ENCODE measurements at regions not wholly inside any gene's neighbourhood (a gene's known extent, or its start where the extent isn't known, plus 50 kb on each side); places are given as distances from the start of the nearest gene placed in this dataset.

DNA sequence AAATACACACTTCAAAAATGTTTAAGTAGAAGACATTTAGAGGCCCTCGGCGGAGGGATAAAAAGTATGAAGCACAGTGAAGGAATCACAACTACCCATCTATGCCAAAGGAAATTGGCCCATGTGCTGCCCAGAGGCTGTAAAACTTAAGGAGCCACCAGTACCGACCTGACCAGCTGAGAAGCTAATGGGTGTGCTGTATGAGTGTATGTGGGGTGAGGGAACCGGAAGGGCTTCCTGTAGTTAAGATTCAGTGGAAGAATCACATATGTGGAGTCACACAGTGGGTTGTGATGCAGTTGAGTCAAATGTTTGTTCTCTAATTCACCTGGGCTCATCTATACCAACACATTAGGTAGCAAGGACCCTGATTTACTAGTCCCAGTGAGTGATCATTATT is 516.0 kb upstream of the IL12A start:
- DNase-seq: no peak
- Histone ChIP-seq H3K9me3 (peaks cover 0 to 3% (median 0%) of the 10 kb centered on the region in 8 donors), H3K4me1 (no peaks in the 10 kb centered on the region), H3K27me3 (replicated peaks in 1 of 7) (no peaks in the 10 kb centered on the region), H3K36me3 (no peaks in the 10 kb centered on the region), H3K27ac (no peak overlapping the region), H3K4me3 (no peak overlapping the region)
- TF ChIP-seq, protein P1, sequence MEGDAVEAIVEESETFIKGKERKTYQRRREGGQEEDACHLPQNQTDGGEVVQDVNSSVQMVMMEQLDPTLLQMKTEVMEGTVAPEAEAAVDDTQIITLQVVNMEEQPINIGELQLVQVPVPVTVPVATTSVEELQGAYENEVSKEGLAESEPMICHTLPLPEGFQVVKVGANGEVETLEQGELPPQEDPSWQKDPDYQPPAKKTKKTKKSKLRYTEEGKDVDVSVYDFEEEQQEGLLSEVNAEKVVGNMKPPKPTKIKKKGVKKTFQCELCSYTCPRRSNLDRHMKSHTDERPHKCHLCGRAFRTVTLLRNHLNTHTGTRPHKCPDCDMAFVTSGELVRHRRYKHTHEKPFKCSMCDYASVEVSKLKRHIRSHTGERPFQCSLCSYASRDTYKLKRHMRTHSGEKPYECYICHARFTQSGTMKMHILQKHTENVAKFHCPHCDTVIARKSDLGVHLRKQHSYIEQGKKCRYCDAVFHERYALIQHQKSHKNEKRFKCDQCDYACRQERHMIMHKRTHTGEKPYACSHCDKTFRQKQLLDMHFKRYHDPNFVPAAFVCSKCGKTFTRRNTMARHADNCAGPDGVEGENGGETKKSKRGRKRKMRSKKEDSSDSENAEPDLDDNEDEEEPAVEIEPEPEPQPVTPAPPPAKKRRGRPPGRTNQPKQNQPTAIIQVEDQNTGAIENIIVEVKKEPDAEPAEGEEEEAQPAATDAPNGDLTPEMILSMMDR (IDR thresholded peaks at IDR 0.05 in 8 of 11, conservative IDR thresholded peaks at IDR 0.05 in 3 of 11): no peak
- TF ChIP-seq POLR2AphosphoS5 (IDR thresholded peaks at IDR 0.05): no peak
- no peak for TF ChIP-seq POLR2A (IDR thresholded peaks at IDR 0.05)
- 62 to 68% (median 65%) methylated on average over 4 of the region's 4 CpGs for WGBS, 5 donors
- intact Hi-C loops (cut with DNase I; ENCODE audit: low total_unique reads): no loop called here

DNA sequence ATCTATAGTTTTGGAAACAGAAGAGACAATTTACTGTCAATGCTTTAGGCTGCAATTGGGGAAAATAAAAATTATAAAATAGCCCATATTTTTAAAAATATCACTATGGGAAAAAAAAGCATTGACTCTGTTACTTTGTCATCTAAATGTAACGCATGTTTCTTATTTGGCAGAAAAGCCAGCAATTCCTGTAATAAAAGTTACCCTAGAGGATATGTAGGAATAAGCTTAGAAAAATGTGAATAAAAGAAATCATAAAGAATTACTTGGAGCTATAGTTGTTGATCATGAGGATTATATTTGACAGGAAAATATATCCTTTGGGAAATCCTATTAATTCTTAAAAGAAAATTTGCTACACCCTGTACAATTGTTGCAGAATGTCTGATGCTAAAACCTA is 515.4 kb upstream of the IL12A start:
- no peak for DNase-seq
- TF ChIP-seq POLR2A (IDR thresholded peaks at IDR 0.05) (no peak), POLR2AphosphoS5 (IDR thresholded peaks at IDR 0.05) (no peak)
- TF ChIP-seq, protein P1 (IDR thresholded peaks at IDR 0.05 in 8 of 11, conservative IDR thresholded peaks at IDR 0.05 in 3 of 11): no peak
- Histone ChIP-seq H3K27me3 (replicated peaks in 1 of 7) (no peaks in the 10 kb centered on the region), H3K36me3 (no peaks in the 10 kb centered on the region), H3K27ac (no peak overlapping the region), H3K9me3 (peaks cover 0 to 9% (median 3%) of the 10 kb centered on the region in 8 donors), H3K4me1 (no peaks in the 10 kb centered on the region), H3K4me3 (no peak overlapping the region)
- intact Hi-C loops (cut with DNase I; ENCODE audit: low total_unique reads): no loop called here
- WGBS, 5 donors: 77 to 91% (median 88%) methylated on average over 1 of the region's 1 CpG

DNA sequence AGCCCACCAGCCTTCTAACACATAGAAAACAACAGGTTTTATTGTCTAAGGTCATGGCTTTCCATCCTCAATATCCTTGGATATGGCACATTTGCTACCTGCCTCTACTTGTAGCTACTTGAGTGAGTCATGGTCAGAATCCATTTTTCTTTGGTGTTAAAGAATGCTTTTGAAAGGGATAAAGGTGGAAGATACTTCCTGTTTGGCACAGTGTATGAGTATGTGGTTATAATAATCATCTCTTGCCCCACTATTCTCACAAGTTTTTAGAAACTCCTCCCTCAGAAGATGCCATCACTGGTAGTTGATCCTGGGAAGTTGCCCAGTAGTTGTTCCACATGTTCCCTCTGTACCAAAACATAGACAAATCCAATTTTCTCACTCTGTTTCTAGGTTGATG is 508.6 kb upstream of the IL12A start:
- Histone ChIP-seq H3K36me3 (no peaks in the 10 kb centered on the region), H3K9me3 (peaks cover 0 to 24% (median 8%) of the 10 kb centered on the region in 8 donors), H3K27ac (no peak overlapping the region), H3K27me3 (replicated peaks in 1 of 7) (no peaks in the 10 kb centered on the region), H3K4me1 (no peaks in the 10 kb centered on the region), H3K4me3 (no peak overlapping the region)
- TF ChIP-seq POLR2AphosphoS5 (IDR thresholded peaks at IDR 0.05) (no peak), POLR2A (IDR thresholded peaks at IDR 0.05) (no peak)
- TF ChIP-seq, protein P1 (IDR thresholded peaks at IDR 0.05 in 8 of 11, conservative IDR thresholded peaks at IDR 0.05 in 3 of 11): no peak
- no peak for DNase-seq
- intact Hi-C loops (cut with DNase I; ENCODE audit: low total_unique reads): no loop called here

DNA sequence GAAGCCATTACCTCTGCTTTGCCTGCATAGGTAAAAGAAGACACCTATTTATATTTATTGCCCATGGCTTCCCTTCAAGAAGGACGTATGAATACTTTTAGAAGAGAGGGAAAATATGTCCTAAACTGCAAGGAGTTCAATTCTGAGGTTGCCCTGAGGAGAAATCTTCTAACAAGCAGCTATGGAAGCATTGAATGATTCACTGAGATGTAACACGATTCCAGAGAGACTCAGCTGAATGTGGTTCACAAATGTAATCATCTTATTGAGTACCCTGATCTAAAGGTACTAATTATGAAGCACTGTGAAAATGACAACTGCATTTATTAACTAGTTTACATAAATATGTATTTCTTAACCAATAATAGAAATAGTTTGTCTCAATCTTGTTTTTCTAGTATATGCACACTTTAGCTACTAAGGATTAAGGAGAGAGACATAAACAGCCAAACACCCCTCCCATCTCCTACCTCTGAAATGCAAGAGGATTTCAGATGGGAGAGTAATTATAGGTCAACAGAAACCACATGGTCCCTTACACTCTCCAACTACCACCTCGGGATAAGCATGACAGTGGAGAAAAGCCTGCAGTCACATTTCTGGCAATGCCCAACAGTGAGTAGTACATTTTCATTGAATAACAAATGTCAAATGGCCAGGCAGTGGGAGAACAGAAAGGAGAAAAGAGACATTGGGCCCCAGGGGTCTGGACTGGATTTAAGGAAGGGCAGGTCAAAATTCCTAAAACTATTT is 506.2 kb upstream of the IL12A start:
- peaks cover 0 to 36% (median 9%) of the 10 kb centered on the region in 8 donors for H3K9me3 ChIP-seq
- H3K36me3 ChIP-seq: no peaks in the 10 kb centered on the region
- no peak for DNase-seq
- H3K27me3 ChIP-seq (replicated peaks in 1 of 7): no peaks in the 10 kb centered on the region
- no peak overlapping the region for H3K4me3 ChIP-seq
- 40 to 51% (median 40%) methylated on average over 3 of the region's 3 CpGs for WGBS, 5 donors
- H3K4me1 ChIP-seq: no peaks in the 10 kb centered on the region
- no peak overlapping the region for H3K27ac ChIP-seq
- TF ChIP-seq POLR2AphosphoS5 (IDR thresholded peaks at IDR 0.05) (no peak), POLR2A (IDR thresholded peaks at IDR 0.05) (no peak)
- TF ChIP-seq, protein P1 (IDR thresholded peaks at IDR 0.05 in 8 of 11, conservative IDR thresholded peaks at IDR 0.05 in 3 of 11): no peak
- intact Hi-C loops (cut with DNase I; ENCODE audit: low total_unique reads): no loop called here

Data from spleen (tissue), 11 donors.